Fibroblast of lung (primary cell): ENCODE measurements at regions not wholly inside any gene's neighbourhood (a gene's known extent, or its start where the extent isn't known, plus 50 kb on each side); places are given as distances from the start of the nearest gene placed in this dataset.

Experiments
- EZH2 ChIP-seq: IDR thresholded peaks from 2 replicates; pipeline ENCODE4 v1.5.1; 2012; ENCODE audit warnings: low read length, control low read depth, mild to moderate bottlenecking; ENCODE audit errors: missing control alignments
- TF ChIP-seq, protein P1 (sequence below), 2 donors: IDR thresholded peaks in 1 of 2; conservative IDR thresholded peaks in 1 of 2; 1 replicate in 1 of 2; 2 replicates in 1 of 2; pipeline ENCODE4 v1.5.1; 2011 to 2012; ENCODE audit warnings: low read length in 2 of 2, control low read depth in 1 of 2, inconsistent platforms in 1 of 2, low read depth in 1 of 2, mild to moderate bottlenecking in 1 of 2

DNA sequence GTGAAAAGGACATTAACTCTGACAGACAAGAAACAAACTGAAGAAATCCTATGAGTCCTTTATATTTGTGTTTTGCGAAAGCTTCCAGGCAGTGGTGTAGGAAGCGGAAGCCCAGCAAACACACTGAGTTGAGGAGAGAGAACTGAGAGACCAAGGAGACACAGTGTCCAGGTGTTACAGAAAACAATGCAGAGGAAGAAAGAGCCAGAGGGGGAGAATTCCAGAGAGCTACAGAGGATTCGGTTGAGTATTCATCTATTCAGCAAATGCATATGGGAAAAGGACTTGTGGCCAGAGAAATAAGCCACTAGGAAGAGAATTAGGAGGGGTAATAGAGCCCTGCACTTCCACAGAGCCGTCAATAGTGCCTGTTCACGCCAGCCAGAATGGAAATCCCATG lies 183.5 kb downstream of the LIG4 start:
- TF ChIP-seq, protein P1, sequence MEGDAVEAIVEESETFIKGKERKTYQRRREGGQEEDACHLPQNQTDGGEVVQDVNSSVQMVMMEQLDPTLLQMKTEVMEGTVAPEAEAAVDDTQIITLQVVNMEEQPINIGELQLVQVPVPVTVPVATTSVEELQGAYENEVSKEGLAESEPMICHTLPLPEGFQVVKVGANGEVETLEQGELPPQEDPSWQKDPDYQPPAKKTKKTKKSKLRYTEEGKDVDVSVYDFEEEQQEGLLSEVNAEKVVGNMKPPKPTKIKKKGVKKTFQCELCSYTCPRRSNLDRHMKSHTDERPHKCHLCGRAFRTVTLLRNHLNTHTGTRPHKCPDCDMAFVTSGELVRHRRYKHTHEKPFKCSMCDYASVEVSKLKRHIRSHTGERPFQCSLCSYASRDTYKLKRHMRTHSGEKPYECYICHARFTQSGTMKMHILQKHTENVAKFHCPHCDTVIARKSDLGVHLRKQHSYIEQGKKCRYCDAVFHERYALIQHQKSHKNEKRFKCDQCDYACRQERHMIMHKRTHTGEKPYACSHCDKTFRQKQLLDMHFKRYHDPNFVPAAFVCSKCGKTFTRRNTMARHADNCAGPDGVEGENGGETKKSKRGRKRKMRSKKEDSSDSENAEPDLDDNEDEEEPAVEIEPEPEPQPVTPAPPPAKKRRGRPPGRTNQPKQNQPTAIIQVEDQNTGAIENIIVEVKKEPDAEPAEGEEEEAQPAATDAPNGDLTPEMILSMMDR (conservative IDR thresholded peaks at IDR 0.05 in 1 of 2, IDR thresholded peaks at IDR 0.05 in 1 of 2; ENCODE audit: low read depth in 1 of 2, low read length in 2 of 2): no peak
- no peak for TF ChIP-seq EZH2
